Left cardiac atrium (tissue), 4 donors: ENCODE measurements at regions not wholly inside any gene's neighbourhood (a gene's known extent, or its start where the extent isn't known, plus 50 kb on each side); places are given as distances from the start of the nearest gene placed in this dataset.

Experiments used
- ATAC-seq, 2 donors: fragments of 200-7000 bp; cut with Tn5 transposase; one replicate each; pipeline ENCODE4 v1.9.1; 2020; ENCODE audit warnings: mild to moderate bottlenecking in 2 of 2, moderate library complexity in 2 of 2
- DNase-seq: peaks from one replicate; pipeline ENCODE4 v3.0.0-alpha.2; 2020
- intact Hi-C, 2 donors: fragments of 100-400 bp; cut with DNase I; formaldehyde crosslinking; loops; one replicate each; pipeline versions ENCODE4 v1.14.1 to v1.15.1; 2022 to 2023
- donor health status: DM: no; HTN: yes; CAD: no.
- donor health status: DM: no; HTN: yes; CAD: no; lungs with severe emphysema.
- donor health status: DM: yes; HTN: yes; CAD: no.
- donor health status: Dilated cardiomyopathy.

GRCh38 chr2:240322231-240322955 is 113.1 kb upstream of the GPC1 start:
- ATAC-seq (no peak), DNase-seq (no peak)
- intact Hi-C loops, result no loop called here

- intact Hi-C loops, result no loop called here
- DNase-seq (no peak), ATAC-seq (no peak)
Observed at GRCh38 chr2:240322991-240323390, 112.5 kb upstream of the GPC1 start.

GRCh38 chr2:240323601-240324291 is 111.7 kb upstream of the GPC1 start:
- ATAC-seq (no peak), DNase-seq (no peak)
- intact Hi-C loops, result no loop called here

GRCh38 chr2:240324312-240325015 is 111.0 kb upstream of the GPC1 start:
- intact Hi-C loops, result no loop called here
- DNase-seq (no peak), ATAC-seq (no peak)

GRCh38 chr2:240325016-240326007 is 110.2 kb upstream of the GPC1 start:
- intact Hi-C loops, result no loop called here
- DNase-seq (peak; percentile 50), ATAC-seq (peak; percentile 60 to 78)

GRCh38 chr2:240326246-240326645 is 109.2 kb upstream of the GPC1 start:
- intact Hi-C loops, result no loop called here
- DNase-seq (no peak), ATAC-seq (no peak)

GRCh38 chr2:240326886-240327285 is 108.6 kb upstream of the GPC1 start:
- no peak for ATAC-seq
- intact Hi-C loops, result no loop called here
- no peak for DNase-seq

GRCh38 chr2:240327566-240327965 is 107.9 kb upstream of the GPC1 start:
- DNase-seq (no peak), ATAC-seq (no peak)
- intact Hi-C loops, result no loop called here

- ATAC-seq, result no peak
- intact Hi-C loops, result no loop called here
- no peak for DNase-seq
Observed at GRCh38 chr2:240328526-240328925, 106.9 kb upstream of the GPC1 start.

GRCh38 chr2:240329116-240329665 is 106.3 kb upstream of the GPC1 start:
- intact Hi-C loops, result no loop called here
- no peak for ATAC-seq
- DNase-seq, result no peak

- intact Hi-C loops, result no loop called here
- DNase-seq (no peak), ATAC-seq (no peak)
Observed at GRCh38 chr2:240329778-240330177, 105.7 kb upstream of the GPC1 start.

- ATAC-seq (no peak), DNase-seq (no peak)
- intact Hi-C loops, result no loop called here
Observed at GRCh38 chr2:240333985-240334384, 101.5 kb upstream of the GPC1 start.

- DNase-seq (no peak), ATAC-seq (no peak)
- intact Hi-C loops, result no loop called here
Observed at GRCh38 chr2:240335061-240335460, 100.4 kb upstream of the GPC1 start.

GRCh38 chr2:240336820-240337427 is 98.5 kb upstream of the GPC1 start:
- DNase-seq, result no peak
- ATAC-seq, result no peak
- intact Hi-C loops, result no loop called here

- intact Hi-C loops, result no loop called here
- no peak for ATAC-seq
- no peak for DNase-seq
Observed at GRCh38 chr2:240338274-240338673, 97.2 kb upstream of the GPC1 start.

- no peak for DNase-seq
- intact Hi-C loops, result no loop called here
- ATAC-seq, result peak in 1 of 2 donors; percentile 26
Observed at GRCh38 chr2:240339411-240340360, 95.8 kb upstream of the GPC1 start.

GRCh38 chr2:240340361-240340761 is 95.1 kb upstream of the GPC1 start:
- intact Hi-C loops, result no loop called here
- ATAC-seq, result peak in 1 of 2 donors; percentile 11

More at GRCh38 chr2:240340361-240340761, 95.1 kb upstream of the GPC1 start:
- no peak for DNase-seq
